ENCODE measurements at regions not wholly inside any gene's neighbourhood (a gene's known extent, or its start where the extent isn't known, plus 50 kb on each side); places are given as distances from the start of the nearest gene placed in this dataset.

DNA sequence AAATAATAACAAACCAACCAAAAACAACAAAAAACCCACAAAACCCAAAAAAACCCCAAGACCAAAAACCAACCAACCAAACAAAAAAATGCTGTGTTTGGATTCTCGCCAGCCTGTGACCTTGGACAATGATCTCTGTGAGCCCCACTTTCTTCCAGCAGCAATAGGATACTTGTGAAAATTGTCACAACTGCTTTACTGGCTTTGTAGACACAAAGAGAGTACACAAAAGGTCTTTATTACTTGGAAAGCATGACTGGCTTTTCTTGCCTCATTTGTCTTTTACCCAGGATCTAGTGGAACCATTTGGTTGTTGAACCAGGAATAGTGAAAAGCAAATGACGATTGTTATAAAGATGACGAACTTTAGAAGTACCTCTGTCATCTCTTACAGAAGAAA, 256.6 kb downstream of the UTP18 start:
- no peaks in the 10 kb centered on the region for H3K27me3 ChIP-seq (ENCODE audit: control insufficient read depth, extremely low read depth, insufficient read depth, low read length)
- no peaks in the 10 kb centered on the region for H4K20me1 ChIP-seq (ENCODE audit: control insufficient read depth, extremely low read depth, insufficient read depth, low read length)
- no peak overlapping the region for H3K4me3 ChIP-seq (ENCODE audit: control insufficient read depth in 2 of 3, extremely low read depth in 1 of 3, insufficient read depth in 2 of 3, low read depth in 1 of 3, low read length in 3 of 3)
- TF ChIP-seq, protein P1, sequence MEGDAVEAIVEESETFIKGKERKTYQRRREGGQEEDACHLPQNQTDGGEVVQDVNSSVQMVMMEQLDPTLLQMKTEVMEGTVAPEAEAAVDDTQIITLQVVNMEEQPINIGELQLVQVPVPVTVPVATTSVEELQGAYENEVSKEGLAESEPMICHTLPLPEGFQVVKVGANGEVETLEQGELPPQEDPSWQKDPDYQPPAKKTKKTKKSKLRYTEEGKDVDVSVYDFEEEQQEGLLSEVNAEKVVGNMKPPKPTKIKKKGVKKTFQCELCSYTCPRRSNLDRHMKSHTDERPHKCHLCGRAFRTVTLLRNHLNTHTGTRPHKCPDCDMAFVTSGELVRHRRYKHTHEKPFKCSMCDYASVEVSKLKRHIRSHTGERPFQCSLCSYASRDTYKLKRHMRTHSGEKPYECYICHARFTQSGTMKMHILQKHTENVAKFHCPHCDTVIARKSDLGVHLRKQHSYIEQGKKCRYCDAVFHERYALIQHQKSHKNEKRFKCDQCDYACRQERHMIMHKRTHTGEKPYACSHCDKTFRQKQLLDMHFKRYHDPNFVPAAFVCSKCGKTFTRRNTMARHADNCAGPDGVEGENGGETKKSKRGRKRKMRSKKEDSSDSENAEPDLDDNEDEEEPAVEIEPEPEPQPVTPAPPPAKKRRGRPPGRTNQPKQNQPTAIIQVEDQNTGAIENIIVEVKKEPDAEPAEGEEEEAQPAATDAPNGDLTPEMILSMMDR (optimal IDR thresholded peaks at IDR 0.05 in 1 of 3, IDR thresholded peaks at IDR 0.05 in 1 of 3, conservative IDR thresholded peaks at IDR 0.05 in 1 of 3; ENCODE audit: extremely low read depth in 1 of 3, insufficient read depth in 2 of 3, low read length in 3 of 3): no peak
- no peak for TF ChIP-seq EZH2 (IDR thresholded peaks at IDR 0.05; ENCODE audit: low read length)
- no peak for FAIRE-seq
- dilution Hi-C loops (cut with MboI; ENCODE audit: extremely low pct_ligation_motif_present, low sequenced_read_pairs): no loop called here
- no peak for DNase-seq (ENCODE audit: low read depth, low spot score)
- H2AFZ ChIP-seq (ENCODE audit: control insufficient read depth, low read length): no peak overlapping the region
- no peak overlapping the region for H3K4me2 ChIP-seq (ENCODE audit: control insufficient read depth, extremely low read depth, insufficient read depth, low read depth, low read length)
- H3K9ac ChIP-seq (ENCODE audit: control insufficient read depth, extremely low read depth, insufficient read depth, low read length): no peak overlapping the region
- no peaks in the 10 kb centered on the region for H3K9me3 ChIP-seq (ENCODE audit: control insufficient read depth, low read depth, low read length)
- H3K79me2 ChIP-seq (ENCODE audit: control insufficient read depth, insufficient read depth, low read length): no peaks in the 10 kb centered on the region
- H3K36me3 ChIP-seq (ENCODE audit: control insufficient read depth in 2 of 2, extremely low read depth in 1 of 2, insufficient read depth in 2 of 2, low read length in 2 of 2): no peaks in the 10 kb centered on the region
- no peaks in the 10 kb centered on the region for H3K4me1 ChIP-seq (ENCODE audit: control insufficient read depth, extremely low read depth, insufficient read depth, low read length)
- H3K27ac ChIP-seq (ENCODE audit: control insufficient read depth, insufficient read depth, low read length): no peak overlapping the region
- no peaks in the 10 kb centered on the region for H3K9me1 ChIP-seq (ENCODE audit: control insufficient read depth, extremely low read depth, insufficient read depth, low read length)

DNA sequence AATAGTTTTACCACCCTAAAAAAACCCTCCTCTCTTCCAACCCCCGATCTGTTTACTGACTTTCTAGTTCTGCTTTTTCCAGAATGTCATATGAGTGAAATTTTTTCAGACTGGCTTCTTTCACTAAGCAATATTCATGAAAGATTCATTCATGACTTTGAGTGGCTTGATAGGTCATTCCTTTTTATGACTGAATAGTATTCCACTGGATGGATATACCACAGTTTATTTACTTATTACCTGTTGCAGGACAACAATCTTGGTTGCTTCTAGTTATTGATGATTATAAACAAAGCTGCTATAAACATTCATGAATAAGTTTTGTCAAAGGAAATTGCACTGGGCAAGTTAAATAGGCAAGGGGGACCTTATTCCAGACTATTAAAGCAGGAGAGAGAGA, 264.2 kb downstream of the UTP18 start:
- dilution Hi-C loops (cut with MboI; ENCODE audit: extremely low pct_ligation_motif_present, low sequenced_read_pairs): no loop called here
- no peak for FAIRE-seq

More for the DNA sequence above, 264.2 kb downstream of the UTP18 start:
- no peak overlapping the region for H3K9ac ChIP-seq (ENCODE audit: control insufficient read depth, extremely low read depth, insufficient read depth, low read length)
- DNase-seq (ENCODE audit: low read depth, low spot score): no peak
- no peak overlapping the region for H2AFZ ChIP-seq (ENCODE audit: control insufficient read depth, low read length)
- no peaks in the 10 kb centered on the region for H3K79me2 ChIP-seq (ENCODE audit: control insufficient read depth, insufficient read depth, low read length)
- no peaks in the 10 kb centered on the region for H3K9me1 ChIP-seq (ENCODE audit: control insufficient read depth, extremely low read depth, insufficient read depth, low read length)
- no peak overlapping the region for H3K27ac ChIP-seq (ENCODE audit: control insufficient read depth, insufficient read depth, low read length)
- no peaks in the 10 kb centered on the region for H3K36me3 ChIP-seq (ENCODE audit: control insufficient read depth in 2 of 2, extremely low read depth in 1 of 2, insufficient read depth in 2 of 2, low read length in 2 of 2)
- TF ChIP-seq, protein P1 (optimal IDR thresholded peaks at IDR 0.05 in 1 of 3, IDR thresholded peaks at IDR 0.05 in 1 of 3, conservative IDR thresholded peaks at IDR 0.05 in 1 of 3; ENCODE audit: extremely low read depth in 1 of 3, insufficient read depth in 2 of 3, low read length in 3 of 3): no peak
- no peaks in the 10 kb centered on the region for H4K20me1 ChIP-seq (ENCODE audit: control insufficient read depth, extremely low read depth, insufficient read depth, low read length)
- H3K4me1 ChIP-seq (ENCODE audit: control insufficient read depth, extremely low read depth, insufficient read depth, low read length): no peaks in the 10 kb centered on the region
- no peaks in the 10 kb centered on the region for H3K9me3 ChIP-seq (ENCODE audit: control insufficient read depth, low read depth, low read length)
- no peaks in the 10 kb centered on the region for H3K27me3 ChIP-seq (ENCODE audit: control insufficient read depth, extremely low read depth, insufficient read depth, low read length)
- H3K4me2 ChIP-seq (ENCODE audit: control insufficient read depth, extremely low read depth, insufficient read depth, low read depth, low read length): no peak overlapping the region
- H3K4me3 ChIP-seq (ENCODE audit: control insufficient read depth in 2 of 3, extremely low read depth in 1 of 3, insufficient read depth in 2 of 3, low read depth in 1 of 3, low read length in 3 of 3): no peak overlapping the region
